ENCODE measurements at regions not wholly inside any gene's neighbourhood (a gene's known extent, or its start where the extent isn't known, plus 50 kb on each side); places are given as distances from the start of the nearest gene placed in this dataset.

GRCh38 chr15:96270581-96271172 is 59.8 kb upstream of the NR2F2 start:
- no peaks in the 10 kb centered on the region for H3K27me3 ChIP-seq (ENCODE audit: low read depth)
- peak; percentile 37 to 61 for ATAC-seq
- H3K27ac ChIP-seq, result no peak overlapping the region
- H3K36me3 ChIP-seq, result no peaks in the 10 kb centered on the region
- TF ChIP-seq, protein P1, sequence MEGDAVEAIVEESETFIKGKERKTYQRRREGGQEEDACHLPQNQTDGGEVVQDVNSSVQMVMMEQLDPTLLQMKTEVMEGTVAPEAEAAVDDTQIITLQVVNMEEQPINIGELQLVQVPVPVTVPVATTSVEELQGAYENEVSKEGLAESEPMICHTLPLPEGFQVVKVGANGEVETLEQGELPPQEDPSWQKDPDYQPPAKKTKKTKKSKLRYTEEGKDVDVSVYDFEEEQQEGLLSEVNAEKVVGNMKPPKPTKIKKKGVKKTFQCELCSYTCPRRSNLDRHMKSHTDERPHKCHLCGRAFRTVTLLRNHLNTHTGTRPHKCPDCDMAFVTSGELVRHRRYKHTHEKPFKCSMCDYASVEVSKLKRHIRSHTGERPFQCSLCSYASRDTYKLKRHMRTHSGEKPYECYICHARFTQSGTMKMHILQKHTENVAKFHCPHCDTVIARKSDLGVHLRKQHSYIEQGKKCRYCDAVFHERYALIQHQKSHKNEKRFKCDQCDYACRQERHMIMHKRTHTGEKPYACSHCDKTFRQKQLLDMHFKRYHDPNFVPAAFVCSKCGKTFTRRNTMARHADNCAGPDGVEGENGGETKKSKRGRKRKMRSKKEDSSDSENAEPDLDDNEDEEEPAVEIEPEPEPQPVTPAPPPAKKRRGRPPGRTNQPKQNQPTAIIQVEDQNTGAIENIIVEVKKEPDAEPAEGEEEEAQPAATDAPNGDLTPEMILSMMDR (IDR thresholded peaks at IDR 0.05), result no peak
- DNase-seq, result no peak
- peaks cover 2% of the 10 kb centered on the region for H3K4me1 ChIP-seq
- intact Hi-C loops (cut with DNase I), result no loop called here
- H3K9me3 ChIP-seq, result no peaks in the 10 kb centered on the region
- no peak overlapping the region for H3K4me3 ChIP-seq

- Histone ChIP-seq H3K27ac (no peak overlapping the region), H3K27me3 (ENCODE audit: low read depth) (no peaks in the 10 kb centered on the region), H3K36me3 (no peaks in the 10 kb centered on the region), H3K9me3 (no peaks in the 10 kb centered on the region), H3K4me1 (no peaks in the 10 kb centered on the region), H3K4me3 (no peak overlapping the region)
- TF ChIP-seq, protein P1 (IDR thresholded peaks at IDR 0.05), result no peak
- ATAC-seq (no peak), DNase-seq (no peak)
- intact Hi-C loops (cut with DNase I), result no loop called here
Observed at GRCh38 chr15:96272427-96272826, 58.1 kb upstream of the NR2F2 start.

DNA sequence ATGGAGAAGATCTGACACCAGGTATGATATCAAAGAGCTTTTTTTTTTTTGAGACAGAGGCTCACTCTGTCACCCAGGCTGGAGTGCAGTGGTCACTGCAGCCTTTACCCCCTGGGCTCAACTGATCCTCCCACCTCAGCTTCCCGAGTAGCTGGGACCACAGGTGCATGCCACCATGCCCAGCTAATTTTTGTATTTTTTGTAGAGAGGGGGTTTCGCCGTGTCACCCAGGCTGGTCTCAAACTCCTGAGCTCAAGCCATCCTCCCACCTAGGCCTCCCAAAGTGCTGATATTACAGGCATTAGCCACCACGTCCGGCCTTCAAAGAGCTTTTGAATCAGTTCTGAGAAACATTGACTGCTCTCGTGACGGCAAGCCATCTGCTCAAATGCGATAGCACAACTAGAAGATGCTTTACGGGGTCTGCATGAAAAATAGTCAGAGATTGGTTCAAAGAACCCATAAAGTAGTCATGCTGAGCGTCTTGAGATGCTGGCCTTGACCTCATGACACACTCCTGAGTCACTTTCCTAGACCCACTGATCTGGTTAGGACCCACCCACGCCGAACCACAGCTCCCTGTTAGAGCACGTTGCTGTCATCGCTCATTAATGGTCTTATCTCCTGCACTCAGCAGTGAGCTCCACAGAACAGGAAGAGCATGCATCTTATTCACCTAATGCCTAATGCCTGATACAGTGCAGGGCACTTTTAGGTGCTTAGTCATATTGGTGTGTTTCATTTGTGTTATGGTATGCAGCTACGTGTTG is 57.0 kb upstream of the NR2F2 start:
- ATAC-seq, result no peak
- Histone ChIP-seq H3K4me1 (no peaks in the 10 kb centered on the region), H3K27me3 (ENCODE audit: low read depth) (no peaks in the 10 kb centered on the region), H3K4me3 (no peak overlapping the region), H3K36me3 (no peaks in the 10 kb centered on the region), H3K9me3 (no peaks in the 10 kb centered on the region), H3K27ac (no peak overlapping the region)
- TF ChIP-seq, protein P1 (IDR thresholded peaks at IDR 0.05), result no peak
- intact Hi-C loops (cut with DNase I), result no loop called here
- no peak for DNase-seq

DNA sequence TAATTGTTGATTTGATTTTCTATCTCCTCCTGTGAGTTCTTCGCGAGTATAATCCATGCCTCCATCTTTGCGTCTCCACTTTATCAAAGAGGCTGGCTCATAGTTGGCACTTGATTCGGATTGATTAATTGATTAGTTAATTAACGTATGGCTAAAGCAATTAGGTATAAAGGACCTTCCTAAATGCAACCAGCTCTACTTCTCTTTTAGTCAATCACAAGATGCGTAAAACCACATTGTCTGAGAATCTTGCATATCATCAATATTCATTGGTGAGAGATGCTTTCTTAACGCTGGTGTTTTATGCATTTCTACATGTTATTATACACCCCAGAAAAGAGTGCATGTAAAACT is 56.4 kb upstream of the NR2F2 start:
- no peak for DNase-seq
- TF ChIP-seq, protein P1 (IDR thresholded peaks at IDR 0.05), result no peak
- H3K9me3 ChIP-seq, result no peaks in the 10 kb centered on the region
- no peaks in the 10 kb centered on the region for H3K27me3 ChIP-seq (ENCODE audit: low read depth)
- no peak overlapping the region for H3K27ac ChIP-seq
- intact Hi-C loops (cut with DNase I), result no loop called here
- no peak overlapping the region for H3K4me3 ChIP-seq
- peaks cover under 1% of the 10 kb centered on the region for H3K36me3 ChIP-seq
- no peak for ATAC-seq
- H3K4me1 ChIP-seq, result no peaks in the 10 kb centered on the region

DNA sequence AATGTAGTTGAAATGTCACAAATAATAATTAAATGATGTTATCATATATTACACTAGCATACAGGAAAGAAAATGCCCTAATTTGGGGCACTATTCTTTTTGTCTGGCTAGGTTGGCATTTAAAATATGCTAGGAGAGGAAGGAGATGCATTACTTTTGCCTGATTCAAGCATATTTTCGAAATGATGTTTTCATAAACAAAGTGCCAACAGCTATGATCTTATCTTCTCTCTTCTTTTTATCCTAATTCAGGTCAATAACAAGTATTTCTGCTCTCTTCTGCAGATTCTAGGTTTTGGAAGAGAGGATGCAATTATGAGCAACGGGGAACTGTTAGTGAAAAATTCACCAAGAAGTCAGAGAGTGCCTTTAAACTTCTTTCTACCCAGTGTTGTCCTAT is 55.8 kb upstream of the NR2F2 start:
- Histone ChIP-seq H3K27ac (no peak overlapping the region), H3K4me1 (no peaks in the 10 kb centered on the region), H3K4me3 (no peak overlapping the region), H3K27me3 (ENCODE audit: low read depth) (no peaks in the 10 kb centered on the region), H3K36me3 (peaks cover 4% of the 10 kb centered on the region), H3K9me3 (no peaks in the 10 kb centered on the region)
- no peak for DNase-seq
- intact Hi-C loops (cut with DNase I), result no loop called here
- no peak for ATAC-seq
- TF ChIP-seq, protein P1 (IDR thresholded peaks at IDR 0.05), result no peak

Measured in lower lobe of right lung (tissue), 2 donors.